Cardiac septum (tissue), 1 donor: ENCODE measurements at regions not wholly inside any gene's neighbourhood (a gene's known extent, or its start where the extent isn't known, plus 50 kb on each side); places are given as distances from the start of the nearest gene placed in this dataset.

Experiments
- DNase-seq: peaks from one replicate; pipeline ENCODE4 v3.0.0-alpha.2; 2020; ENCODE audit warnings: low spot score
- intact Hi-C: fragments of 100-400 bp; cut with DNase I; formaldehyde crosslinking; loops from one replicate; pipeline ENCODE4 v1.14.0; 2022
- donor health status: DM: no; HTN: no; CAD: no.

DNA sequence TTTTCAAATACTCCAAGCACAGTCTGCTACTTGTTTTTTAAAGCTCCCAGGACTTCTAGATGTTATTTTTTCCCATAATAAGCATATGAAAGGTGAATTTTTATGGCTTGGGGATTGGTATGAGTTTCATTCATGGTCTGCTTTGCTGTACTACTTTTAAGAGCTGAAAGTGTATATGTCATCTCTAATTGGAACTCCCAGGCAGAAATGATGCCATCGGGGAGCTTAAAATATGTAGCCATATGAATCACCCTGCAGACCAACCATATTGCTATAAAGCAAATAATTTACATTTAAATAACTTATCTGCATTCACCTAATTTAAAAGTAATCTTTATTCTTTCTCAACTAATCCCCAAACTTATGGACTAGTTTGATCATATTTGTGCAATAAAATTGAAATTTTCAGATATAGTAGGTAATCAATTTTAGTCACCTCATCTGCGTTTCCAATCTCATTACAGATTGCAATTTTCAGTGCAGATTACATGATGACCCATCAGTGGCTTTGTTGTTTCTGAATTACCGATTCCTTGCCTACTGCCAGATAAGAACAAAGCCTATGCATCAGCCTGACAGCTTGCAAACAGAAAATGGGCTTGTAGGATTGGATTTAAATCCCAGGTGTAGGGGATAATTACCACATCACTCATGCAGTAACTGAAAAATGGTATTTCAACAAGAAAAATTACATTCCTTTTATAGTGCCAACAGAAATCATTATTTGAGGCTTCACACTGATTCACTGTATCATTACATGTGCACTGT lies 689.4 kb downstream of the NOVA1 start:
- DNase-seq = no peak
- intact Hi-C loops = no loop called here

DNA sequence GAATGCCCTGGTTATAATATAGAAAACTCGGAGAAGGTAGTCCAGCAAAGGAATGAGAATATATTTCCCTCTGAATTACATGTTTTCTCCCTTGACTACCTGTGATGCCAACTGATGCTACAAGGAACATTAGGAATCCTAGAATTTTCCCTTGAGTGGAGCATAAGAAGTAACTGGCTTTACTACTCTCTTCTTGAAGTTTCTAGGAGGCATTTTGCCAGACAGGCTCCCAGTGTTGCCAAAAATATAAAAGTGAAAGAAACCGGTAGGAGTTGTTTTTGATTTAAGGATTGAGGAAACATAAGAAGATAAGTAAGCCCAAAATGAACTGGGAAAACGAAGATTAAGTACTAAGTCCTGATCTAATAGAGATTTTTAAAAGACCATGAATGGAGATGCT lies 693.4 kb downstream of the NOVA1 start:
- intact Hi-C loops = no loop called here

DNA sequence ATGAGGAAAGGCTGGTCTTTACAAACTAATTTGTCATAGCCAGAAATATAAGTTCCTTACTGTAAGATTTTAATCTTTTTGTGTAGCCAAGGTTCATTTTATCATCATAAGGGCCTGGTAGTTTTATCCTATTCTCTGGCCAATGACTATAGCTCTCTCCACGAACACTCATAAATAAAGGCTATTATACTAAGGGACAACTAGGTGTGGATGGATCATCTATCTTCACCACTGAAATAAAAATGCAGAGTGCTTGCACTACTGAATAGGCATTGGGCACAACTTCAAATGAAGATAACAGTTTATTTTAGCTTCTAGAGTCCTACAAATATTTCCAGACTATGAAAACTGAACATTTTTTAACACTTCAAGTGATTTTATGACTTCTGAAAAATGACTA lies 698.6 kb downstream of the NOVA1 start:
- intact Hi-C loops = no loop called here
- DNase-seq = no peak

More for the DNA sequence above, 693.4 kb downstream of the NOVA1 start:
- DNase-seq = no peak

DNA sequence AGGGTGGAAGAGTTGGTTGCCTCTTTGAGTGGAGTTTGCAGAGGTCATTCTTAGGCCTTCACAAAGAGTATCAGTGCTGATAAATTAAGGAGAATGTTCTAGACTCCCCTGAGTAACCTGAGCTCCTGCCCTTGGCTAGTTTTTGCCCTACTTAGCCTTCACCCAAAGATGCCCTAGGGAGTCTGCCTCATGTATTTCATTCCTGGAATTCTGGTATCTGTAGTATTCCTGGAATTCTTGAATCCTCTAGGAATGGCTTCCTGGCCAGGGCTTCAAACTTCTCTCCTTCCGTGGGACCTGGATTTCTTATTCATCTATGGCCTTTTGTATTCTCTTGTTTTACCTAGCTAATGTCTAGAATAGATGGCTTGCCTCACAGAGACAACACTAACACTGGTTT lies 701.1 kb downstream of the NOVA1 start:
- DNase-seq = no peak
- intact Hi-C loops = no loop called here

DNA sequence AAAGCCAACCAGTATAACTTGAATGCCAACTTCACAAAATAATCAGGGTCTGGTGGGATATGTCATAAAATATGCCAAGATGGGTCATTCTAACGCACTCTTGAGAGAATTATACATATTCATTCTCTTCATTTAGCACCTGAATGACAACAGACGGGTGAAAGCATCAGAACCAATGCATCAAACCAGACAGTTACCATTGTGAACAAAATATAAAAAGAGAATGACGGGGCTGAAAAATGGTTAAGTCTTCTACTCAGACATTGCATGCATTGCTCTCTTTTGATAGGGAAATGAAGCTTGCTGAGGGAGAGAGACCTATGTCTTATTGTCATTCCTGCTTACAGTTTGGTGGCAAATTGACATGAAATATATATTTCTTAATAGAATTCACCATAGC lies 702.1 kb downstream of the NOVA1 start:
- DNase-seq = no peak
- intact Hi-C loops = no loop called here

DNA sequence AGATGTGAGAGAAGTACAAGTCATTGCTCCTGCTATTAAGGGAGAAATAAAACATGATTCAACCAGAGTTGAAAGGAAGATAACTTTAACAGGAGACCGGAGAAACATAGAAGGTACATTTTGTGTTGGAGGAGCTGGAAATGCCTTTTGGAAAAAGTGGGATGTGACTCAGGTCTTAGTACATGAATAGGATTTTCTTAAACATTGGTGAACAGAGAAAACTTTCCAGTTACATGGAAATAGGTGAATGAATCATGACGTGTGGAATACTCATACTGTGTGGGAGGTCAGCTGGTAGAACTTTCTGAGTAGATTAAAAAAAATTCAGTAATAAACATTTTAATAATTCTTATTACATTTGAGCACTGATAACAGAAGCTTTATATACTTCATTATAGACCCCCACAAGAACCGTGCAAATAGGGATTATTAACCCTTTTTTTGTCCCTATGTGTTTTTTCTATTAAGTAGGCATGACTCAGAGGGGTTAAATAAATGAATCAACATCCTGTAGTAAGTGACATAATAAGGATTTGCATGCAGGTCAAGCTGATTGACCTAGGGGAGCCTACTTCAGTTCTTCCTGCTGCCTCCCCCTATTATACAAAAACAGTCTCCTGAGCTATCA lies 710.5 kb downstream of the NOVA1 start:
- DNase-seq = no peak
- intact Hi-C loops = no loop called here

DNA sequence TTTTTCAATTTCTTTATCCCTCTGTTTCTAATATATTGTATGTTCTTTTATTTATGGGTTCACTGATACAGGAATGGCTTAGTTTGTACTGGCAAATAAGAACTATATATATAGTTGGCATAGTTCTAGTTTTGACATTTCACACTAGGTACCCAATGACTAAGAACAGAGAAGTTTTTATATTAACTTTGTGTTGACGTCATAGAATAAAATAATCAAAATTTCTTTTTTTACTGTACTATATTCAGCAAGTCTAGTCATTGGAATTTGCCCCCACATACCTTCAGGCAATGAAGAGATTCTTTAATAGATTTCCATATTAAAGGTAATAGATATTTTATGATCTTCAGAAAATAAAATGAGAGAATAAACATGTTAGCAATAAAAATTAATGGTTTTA lies 713.2 kb downstream of the NOVA1 start:
- no peak for DNase-seq
- intact Hi-C loops = no loop called here

DNA sequence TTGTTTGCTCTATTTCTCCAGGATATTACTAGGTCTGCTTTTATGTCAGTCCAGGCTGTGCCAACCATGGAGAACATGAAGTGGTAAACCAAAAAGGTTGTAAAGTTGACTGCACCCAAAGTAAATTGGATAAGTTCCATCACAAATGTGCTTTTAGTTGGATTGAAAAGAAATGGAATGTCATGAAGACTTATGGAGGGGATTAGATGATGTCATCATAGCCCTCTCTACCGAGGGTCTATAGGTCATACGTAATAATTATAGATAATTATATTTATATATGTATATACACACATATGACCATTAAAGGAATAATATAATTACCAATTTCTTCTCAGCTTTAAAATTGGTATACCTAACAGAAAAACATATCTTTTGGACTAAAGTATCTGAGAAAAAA lies 714.9 kb downstream of the NOVA1 start:
- intact Hi-C loops = no loop called here

DNA sequence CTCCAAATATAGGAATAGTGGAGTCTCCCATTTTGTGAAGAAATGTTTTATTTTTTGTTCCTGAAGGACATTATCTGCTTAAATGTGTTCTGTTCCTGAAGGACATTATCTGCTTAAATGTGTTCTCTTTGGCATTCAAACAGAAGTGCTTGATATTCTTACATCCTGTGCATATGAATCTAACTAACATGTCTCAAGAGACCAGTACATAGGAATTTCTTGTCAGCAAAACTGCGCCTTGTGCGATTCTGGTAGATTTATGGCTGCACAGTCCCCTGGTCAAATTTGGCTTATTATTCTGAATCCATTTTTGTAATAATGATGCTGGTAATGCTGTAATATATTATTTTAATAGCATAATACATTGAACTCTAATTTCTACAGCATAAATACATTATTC lies 722.4 kb downstream of the NOVA1 start:
- no peak for DNase-seq
- intact Hi-C loops = no loop called here

More for the DNA sequence above, 714.9 kb downstream of the NOVA1 start:
- no peak for DNase-seq

DNA sequence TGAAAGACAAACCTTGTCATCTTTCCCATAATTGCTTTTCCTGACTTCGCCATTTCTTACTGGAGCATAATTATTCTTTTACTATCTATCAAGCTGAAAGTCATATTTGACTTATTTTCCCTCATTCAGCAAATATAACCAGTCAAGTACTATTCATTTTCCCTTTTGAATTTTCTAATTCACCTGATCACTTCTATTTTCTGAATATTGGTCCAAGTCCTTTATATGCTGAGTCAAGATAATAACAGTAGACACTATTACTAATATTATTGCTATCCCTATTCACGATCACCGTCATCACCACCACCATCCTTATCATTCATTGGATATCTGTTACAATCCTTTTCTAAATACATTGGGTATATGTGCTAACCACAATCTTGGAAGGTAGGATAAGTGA lies 728.0 kb downstream of the NOVA1 start:
- no peak for DNase-seq
- intact Hi-C loops = no loop called here

DNA sequence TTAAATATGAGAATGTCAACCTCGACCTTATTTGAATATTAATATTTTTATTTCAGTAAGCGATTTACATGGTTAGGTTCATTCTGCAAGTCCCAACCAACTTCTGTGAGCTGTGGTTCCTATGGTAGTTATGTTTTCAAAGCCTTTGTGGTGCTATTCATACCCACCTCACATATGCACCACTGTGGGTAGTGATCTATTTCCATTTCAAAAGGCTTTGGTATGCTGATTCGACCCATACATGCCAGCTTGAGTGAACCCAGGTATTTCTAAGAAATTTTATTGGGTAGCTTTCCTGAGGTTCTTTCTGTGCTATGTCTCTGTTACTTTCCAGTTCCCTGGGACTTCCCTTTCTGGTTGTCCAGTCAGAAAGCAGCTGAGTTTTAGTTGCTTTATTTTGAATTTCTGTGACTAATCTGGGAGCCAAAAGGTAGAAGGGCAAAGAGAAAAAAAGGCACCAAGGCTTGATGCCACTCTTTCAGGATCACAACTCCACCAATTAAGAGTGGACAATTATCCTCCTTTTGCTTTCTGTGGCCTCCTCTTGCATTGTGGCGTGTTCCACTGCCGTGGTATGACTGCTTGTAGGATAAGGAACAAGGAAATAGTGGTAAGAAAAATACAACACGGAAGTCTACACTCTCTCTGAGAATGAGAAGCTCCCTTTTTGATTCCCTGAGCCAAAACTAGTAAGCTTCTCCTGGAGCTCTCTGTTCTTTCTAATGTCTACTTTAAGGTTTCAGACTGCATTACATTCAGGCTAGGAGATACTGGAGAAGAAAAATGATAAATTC lies 729.1 kb downstream of the NOVA1 start:
- intact Hi-C loops = no loop called here

DNA sequence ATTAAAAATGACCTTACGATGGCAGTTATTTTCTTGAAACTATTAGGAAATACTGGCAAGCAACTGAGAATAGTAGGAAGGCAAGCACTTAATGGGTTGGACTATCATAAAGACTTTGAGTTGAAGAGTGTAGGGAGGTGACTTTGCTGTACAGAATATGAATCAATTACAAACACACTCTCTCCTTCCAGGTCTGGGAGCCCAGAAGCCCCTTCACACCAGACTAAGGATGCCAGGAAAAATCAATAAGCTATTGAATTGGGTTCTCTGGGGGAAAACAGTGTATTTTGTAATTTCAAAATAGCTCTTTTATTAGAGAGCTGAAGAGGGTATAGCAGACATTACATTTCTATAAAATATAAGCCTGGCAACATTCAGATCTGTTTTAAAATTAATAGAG lies 736.4 kb downstream of the NOVA1 start:
- no peak for DNase-seq
- intact Hi-C loops = no loop called here

More for the DNA sequence above, 729.1 kb downstream of the NOVA1 start:
- no peak for DNase-seq

DNA sequence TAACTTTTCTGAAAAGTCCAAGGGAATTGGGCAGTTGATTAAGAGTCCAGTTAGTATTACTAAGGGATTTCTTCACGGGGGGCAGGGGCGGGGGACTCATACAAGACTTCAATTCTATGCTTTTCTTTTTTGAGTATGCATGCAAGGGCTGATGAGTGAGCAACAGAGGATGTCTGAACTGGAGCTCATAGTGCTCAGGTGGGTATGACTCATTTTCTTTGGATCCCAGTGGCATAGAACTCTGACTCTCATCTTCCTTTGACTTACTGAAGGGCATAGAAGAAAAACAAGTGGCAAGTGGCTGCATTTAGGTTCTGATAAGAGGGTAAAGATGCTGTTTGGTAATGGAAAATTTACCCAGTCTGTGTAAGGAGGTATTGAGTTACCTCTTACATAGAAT lies 749.2 kb downstream of the NOVA1 start:
- intact Hi-C loops = no loop called here
- DNase-seq = no peak

DNA sequence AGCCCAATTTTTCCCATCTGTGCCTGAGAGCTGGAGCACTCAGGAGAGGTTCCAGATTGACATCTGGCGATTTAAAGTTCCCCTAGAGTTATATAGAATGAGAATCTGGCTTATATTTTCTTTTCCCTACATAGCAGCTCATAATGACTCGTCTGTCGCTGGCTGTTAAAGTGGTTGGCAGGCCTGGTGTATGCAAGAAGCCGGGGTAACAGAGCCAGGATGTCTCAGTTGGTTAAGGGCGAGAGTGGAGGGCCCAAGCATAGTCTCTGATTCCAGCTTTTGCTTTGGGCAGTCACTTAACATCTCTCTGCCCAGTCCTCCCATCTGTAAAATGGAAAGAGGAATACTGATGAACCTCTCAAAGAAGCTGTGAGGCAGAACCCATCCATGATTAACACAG lies 751.6 kb downstream of the NOVA1 start:
- intact Hi-C loops = no loop called here
- DNase-seq = no peak

DNA sequence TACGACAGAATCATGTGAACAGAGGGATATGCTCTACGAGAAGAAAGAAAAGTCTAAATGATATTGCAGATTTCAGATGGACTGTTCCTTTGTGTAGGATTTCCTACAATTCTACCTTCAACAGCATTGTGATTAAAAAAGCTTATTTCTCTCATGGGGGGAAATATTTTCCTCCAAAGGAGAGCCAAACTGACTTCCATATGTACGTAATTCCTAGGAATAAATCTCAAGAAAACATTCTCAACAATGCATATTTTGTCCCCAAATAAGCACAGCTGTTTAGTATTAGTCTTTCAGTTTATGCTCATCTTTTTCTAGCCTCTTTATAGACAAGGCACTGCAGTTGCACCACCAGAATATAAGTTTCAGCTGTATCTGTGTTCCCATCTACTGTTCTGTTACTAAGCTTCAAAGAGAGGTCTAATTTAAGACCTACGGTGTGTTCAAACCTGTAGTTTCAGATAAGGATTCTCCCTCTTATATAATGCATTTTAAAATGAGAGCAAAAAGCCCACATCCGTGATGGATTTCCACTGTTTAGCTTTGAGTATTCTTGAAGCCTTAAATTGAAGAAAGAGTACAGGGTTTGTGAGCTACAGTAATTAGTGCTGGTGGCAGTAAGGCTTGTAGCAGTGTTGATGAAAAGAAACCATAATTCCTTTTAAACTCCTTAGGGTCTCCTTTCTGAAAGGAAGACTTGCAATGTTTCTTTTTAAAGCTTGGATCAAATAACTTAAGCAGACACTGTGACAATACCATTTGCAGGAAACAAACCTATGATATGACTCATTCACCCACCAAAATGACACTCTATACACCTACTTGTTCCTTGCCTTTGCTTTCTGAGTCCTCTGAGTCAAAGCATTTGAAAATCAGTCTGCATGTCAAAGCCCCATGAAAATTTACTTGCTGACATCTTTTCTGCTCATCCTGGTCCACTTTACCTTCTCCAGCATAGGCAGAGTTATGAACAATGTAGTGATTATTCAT lies 754.1 kb downstream of the NOVA1 start:
- DNase-seq = no peak
- intact Hi-C loops = no loop called here

DNA sequence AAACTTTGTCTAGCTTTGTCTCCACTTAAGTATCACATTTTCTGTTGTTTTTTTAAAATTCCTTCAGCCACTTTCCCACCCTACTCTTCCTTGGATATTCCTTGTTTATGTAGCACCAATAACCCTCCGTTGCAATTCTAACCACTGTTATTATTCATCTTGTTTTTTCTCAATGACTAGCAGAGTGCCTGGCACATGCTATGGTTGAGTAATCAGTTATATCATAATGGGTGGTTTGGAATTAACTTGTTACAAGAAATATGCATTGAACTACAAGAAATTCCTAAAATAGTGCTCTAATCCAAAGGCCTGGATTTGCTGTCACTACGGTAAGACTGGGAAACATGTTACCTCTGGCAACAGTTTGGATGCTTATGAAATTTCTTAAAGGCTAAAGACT lies 756.6 kb downstream of the NOVA1 start:
- intact Hi-C loops = no loop called here
- DNase-seq = no peak

DNA sequence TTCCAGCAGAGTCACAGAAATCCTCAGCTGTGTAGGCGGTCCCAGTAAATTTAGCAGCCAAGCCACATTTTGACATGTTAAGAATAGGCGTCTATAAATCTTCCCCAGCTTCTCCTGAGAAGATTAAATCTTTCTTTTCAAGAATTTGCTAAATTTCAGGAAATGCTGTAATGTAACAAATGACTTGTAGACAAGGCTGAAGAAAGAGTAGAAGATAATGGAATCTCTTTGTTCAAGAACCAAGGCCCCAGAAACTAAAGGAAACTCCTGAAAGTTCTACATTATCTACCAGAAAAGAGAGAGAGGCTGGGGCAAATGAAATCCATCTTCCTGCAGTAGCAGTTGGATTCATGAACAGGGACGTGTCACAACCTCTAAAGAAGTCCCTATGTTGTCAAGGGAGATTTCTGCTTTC lies 760.3 kb downstream of the NOVA1 start:
- intact Hi-C loops = no loop called here
- DNase-seq = no peak

DNA sequence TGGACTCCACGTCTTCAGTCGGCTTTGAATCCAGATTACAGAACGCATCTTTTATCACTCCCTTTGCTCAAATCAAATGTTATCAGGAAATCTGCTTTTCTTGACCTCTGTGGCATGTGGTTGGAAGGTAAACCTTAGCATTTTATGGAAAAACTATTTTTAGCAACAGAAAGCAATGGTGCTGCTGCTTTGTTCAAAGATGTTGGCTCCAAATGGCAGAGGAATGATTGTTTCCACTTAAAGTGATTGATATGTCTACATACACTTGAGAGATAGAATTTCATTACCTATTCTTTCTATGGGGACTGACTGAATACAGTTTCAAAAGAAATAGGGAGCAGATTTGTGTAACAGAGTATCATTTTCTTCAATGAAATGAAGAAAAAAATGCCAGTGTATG lies 761.2 kb downstream of the NOVA1 start:
- intact Hi-C loops = no loop called here
- DNase-seq = no peak

DNA sequence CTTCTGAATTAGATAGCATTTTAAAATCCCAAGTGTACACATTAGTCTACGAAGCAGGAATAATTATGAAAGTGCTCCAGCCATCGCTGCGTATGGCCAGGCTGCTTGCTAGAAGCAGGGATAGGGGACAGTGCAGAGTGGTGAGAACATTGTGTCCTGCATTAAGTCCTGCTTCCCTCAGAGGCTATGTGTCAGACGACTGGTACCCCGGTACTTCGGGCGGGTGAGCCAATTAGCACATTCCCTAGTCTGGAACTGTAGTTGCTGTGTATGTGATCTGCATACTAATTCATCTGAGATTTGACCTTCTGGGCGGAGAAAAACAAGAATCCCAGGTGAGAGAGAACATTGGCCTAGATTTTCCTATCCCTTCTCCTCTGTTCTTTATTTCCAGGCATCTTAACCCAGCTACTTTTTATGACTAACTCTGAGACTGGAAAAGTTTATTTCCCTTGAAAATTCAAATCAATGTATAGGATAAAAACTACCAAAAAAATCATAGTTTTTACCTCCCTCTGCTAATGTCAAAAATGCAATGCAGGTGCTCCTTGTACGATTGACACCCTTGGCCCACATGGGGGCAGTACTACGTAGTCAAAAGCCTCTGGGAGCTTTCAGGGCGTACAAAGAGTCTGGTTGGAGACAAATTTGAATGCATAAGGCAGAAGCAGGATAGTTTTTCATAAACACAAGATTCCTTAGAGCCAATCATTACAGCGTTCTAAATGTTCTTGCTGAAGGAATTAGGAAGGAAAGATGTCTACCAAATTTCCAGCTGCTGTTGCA lies 764.3 kb downstream of the NOVA1 start:
- intact Hi-C loops = no loop called here
- DNase-seq = no peak
